ENCODE measurements at regions not wholly inside any gene's neighbourhood (a gene's known extent, or its start where the extent isn't known, plus 50 kb on each side); places are given as distances from the start of the nearest gene placed in this dataset.

GRCh38 chr13:74920361-74920760 is 561.6 kb downstream of the TBC1D4 start:
- TF ChIP-seq CTCF (IDR thresholded peaks at IDR 0.05) (no peak), POLR2A (IDR thresholded peaks at IDR 0.05) (no peak), POLR2AphosphoS5 (IDR thresholded peaks at IDR 0.05) (no peak), EP300 (IDR thresholded peaks at IDR 0.05) (no peak)

Data from gastroesophageal sphincter (tissue), 3 donors.